Stimulated activated naive CD8-positive, alpha-beta T cell treated with anti-CD3 and anti-CD28 coated beads, Interleukin-15, Interleukin-2, amounts not matched to agents 100 U/mL and 50 U/mL, for 24 hours (primary cell): ENCODE measurements at regions not wholly inside any gene's neighbourhood (a gene's known extent, or its start where the extent isn't known, plus 50 kb on each side); places are given as distances from the start of the nearest gene placed in this dataset.

Source experiments
- ATAC-seq: fragments of 150-1000 bp; cut with Tn5 transposase; one replicate; pipeline ENCODE4 v1.10.0; 2021
- DNase-seq: peaks from one replicate; pipeline ENCODE4 v3.0.0; 2021

GRCh38 chr1:181390410-181391077 is 92.8 kb upstream of the CACNA1E start:
- DNase-seq: no peak
- ATAC-seq: no peak

GRCh38 chr1:181391301-181391900 is 91.9 kb upstream of the CACNA1E start:
- DNase-seq (no peak), ATAC-seq (no peak)

DNA sequence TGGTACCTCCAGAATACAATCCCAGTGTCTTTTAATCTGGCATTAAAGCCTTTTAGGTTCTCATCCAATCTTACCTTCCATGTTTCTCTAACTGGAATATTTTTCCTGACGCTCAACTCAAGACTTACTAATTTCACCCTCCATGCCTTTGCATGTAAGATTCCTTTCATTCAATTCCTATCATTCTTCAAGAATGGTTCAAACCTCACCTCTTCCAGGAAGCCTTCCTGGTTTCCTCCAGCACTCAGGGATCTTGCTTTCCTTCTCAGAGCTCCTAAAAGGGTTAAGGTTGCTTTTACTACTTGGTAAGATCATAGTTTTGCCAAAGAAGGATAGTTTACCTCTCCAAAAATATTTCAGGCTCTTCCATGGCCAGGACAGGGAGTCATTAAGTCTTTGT is 91.2 kb upstream of the CACNA1E start:
- DNase-seq (no peak), ATAC-seq (no peak)

- DNase-seq (no peak), ATAC-seq (peak; percentile 72)
These were observed 90.6 kb upstream of the CACNA1E start for GRCh38 chr1:181392613-181393220.

DNA sequence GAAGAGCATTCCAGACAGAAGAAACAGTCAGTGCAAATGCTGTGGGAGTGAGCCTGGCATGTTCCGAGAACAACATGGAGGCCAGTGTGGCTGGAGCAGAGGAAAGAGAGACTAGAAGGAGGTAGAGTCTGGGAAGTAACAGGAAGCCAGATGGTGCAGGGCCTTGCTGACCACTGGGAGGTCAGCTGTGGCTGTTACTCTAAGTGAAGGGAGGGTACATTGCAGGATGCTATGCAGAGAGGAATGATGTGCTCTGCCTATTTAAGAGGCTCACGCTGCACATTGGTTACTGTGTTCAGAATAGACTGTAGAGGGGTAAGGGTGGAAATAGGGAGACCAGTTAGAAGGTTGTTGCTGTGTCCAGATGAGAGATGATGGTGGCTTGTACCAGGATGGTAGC is 88.6 kb upstream of the CACNA1E start:
- no peak for DNase-seq
- ATAC-seq: no peak

DNA sequence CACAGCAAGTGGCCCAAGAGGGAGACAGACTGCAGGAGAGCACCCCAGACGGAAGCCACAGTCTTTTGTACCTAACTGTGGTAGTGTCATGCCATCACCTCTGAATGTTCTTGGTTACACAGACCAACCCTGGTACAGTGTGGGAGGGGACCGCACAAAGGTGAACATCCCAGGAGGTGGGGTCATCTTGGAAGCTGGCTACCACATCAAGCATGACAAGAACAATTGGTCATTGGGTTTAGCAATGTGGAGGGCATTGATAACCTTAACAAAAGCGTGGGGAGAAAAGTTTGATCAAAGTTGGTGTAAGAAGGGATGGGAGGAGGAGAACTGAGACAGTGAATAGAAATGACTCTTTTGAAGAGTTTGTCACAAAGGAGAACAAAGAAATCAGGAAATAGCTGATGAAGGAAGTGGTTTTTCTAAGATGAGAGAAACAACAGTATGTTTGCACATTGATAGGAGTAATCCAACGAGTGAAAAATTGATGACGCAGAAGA is 87.1 kb upstream of the CACNA1E start:
- peak; percentile 33 for DNase-seq
- ATAC-seq: peak; percentile 74

DNA sequence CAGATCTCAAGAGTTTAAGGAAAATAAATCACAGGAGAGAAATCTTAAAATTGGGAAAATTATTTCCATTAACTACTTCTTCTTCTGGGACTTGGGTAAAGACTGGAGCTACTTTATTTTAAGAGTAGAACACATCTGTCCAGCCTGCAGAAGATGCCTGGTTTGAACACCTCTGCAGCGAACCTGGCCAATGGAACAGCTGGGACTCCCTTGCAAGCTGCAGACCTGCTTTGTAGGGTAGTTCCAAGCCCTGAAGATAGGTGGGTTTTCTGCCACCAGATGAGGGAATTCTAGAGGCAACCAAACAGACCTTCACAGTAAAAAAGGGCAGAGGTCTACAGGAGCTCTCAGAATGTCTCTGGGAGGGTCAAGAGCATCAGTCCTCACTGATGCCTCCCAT is 86.5 kb upstream of the CACNA1E start:
- DNase-seq: no peak
- no peak for ATAC-seq

GRCh38 chr1:181397845-181398244 is 85.5 kb upstream of the CACNA1E start:
- no peak for DNase-seq
- ATAC-seq: peak; percentile 57

DNA sequence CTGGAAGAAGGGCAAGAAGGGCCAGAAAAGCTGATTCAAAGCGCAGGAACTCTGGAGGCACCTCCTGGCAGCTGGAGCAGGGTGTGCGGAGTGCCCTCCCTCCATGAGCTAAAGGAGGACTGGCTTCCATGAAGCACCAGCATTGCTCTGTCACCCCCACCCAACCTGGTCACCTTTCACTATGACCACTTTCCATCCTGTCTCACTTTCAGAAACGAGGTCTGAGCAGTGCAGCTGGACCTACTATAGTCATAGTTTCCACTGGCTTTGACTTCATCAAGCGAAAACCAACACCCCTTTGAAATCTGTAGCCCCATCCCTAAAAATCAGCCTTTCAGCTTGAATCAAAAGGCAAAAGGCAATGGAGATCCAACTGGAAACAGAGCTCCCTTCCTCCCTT is 84.8 kb upstream of the CACNA1E start:
- ATAC-seq: peak; percentile 50

GRCh38 chr1:181405584-181405983 is 77.7 kb upstream of the CACNA1E start:
- no peak for DNase-seq
- ATAC-seq: no peak

More for the DNA sequence above, 84.8 kb upstream of the CACNA1E start:
- DNase-seq: peak; percentile 28

DNA sequence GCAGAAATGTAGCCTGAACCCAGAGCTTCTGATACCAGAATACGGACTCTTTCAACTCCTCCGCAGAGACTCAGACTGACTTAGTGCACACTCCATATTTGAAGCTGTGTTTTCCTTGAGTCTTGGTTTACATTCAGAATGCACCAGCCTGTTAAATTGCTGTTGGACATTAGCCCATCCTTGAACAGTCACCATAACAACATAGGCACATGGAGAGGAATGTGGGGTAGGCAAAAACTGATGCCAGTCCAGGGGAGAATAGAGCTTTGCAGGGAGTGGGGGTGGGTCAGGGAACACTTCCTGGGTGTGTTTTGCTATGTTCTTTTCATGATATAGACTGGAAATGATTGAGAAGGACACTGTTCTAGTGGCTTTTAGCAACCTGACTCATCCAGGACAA is 76.3 kb upstream of the CACNA1E start:
- DNase-seq (no peak), ATAC-seq (no peak)

DNA sequence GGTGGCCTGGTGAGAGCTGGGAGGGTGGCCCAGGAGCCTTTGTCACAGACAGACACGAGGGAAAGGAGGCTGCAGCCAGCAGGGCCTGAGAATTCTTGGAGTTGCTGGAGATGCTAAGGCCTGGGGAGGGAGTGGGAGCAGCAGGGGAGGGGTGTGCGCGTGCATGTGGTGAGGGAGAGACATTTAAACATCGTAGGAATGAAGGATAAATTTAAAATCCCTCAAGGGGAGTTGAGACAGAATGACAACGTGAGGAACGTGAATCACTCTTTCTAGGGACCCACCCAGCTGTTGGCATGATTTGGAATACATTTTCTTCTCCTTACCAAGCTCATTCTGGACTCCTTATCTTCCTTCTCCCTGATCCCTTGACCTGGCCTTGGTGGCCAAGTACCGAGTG is 73.3 kb upstream of the CACNA1E start:
- no peak for ATAC-seq
- no peak for DNase-seq

GRCh38 chr1:181412746-181413145 is 70.6 kb upstream of the CACNA1E start:
- DNase-seq: no peak
- no peak for ATAC-seq

DNA sequence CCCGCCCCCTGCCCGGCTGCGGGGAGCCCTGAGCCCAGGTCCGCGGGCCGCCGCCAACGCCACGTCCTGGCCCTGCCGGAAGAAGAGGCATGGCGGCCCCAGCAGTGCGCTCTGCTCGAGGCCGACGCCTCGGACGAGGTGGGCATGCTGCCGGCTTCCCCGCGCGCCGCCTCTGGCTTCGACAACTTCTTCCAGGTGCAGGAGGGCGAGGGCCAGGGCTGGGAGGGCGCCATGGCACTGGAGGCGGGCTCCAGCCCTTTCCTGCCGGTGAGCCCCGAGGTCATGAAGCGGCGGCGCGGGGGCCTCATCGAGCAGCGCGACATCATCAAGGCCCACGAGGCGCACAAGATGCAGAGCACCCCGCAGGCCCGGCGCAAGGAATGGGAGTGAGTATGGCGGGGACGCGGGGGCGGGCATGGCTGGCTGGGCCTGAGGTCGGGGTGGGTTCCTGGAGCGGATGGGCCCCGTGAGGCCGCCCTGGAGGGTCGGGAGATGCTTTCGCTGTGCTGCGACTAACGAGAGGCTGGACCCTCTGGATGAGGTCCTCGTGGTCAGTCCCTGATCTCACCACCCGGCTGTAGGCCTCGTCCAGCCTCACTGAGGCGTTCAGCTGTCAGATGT is 70.0 kb upstream of the CACNA1E start:
- DNase-seq (no peak), ATAC-seq (no peak)

- no peak for ATAC-seq
- no peak for DNase-seq
These were observed 69.5 kb upstream of the CACNA1E start for GRCh38 chr1:181413836-181414235.

DNA sequence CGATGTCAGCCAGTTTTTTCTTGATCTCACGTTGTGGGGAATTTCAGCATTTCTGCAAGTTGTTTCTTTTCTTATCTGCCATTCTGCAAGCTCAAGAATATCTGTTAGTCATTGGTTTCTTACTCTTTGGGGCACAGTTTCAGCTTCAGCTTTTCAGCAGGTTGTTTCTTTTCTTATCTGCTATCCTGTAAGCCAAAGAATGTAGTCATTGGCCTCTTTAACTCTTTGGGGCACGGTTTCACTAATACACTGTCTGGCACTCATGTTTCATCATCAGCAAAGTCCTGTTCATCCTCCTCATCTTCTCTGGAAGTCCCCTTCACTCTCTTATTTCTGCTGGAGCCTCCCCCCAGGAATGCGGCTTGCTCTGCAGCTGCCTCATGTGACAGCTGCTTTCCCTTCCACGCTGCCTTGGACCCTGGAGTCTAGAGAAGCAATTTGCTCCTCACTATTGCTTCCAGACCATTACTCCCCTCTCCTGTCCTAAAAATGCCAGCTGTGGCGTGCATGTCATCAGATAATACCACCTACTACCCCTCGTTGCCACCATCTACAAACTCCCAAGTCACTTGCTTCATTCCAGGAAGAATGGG is 67.0 kb upstream of the CACNA1E start:
- ATAC-seq: no peak
- no peak for DNase-seq

DNA sequence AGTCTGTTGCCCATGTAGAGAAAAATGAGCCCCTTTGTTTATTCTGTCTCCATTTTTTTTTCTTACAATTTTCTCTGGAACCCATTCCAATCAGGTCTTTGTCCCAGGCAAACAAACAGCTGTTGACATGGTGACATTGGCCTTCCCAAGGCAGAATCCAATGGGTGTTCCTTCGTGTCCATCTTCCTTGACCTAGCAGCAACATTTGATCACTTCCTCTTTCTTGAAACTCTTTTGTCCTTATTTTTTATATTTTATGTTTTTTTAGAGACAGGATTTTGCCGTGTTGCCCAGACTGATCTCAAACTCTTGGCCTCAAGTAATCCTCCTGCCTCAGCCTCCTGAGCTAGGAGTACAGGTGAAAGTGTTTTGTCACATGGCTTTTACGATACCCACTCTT is 65.4 kb upstream of the CACNA1E start:
- no peak for ATAC-seq
- DNase-seq: no peak

DNA sequence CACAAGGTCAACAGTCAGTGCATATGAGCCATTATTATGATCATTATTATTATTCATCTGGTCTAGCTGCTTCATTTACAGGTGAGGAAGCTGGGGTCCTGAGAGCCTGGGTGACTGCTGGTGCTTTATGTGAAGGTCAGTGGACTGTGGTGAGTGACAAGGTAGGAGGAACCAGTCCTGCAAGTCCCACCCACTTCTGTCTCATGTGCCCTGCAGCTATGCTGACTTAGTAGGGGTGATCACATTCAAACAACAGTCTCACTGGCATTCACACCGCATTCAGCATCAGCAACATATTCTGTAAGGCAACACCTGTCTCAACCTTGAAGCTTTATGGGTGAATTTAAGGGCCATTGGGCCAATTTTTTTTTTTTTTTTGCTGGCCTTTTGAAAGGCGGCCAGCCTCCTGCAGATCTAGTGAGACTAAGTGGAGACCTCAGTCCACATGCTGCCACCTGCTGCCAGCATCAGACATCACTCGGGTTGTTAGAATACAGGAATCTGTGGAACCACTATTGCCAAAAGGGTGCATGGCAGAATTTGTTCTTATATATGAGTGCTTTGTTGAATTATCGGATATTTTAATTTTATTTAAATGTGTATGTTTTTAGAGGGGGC is 59.9 kb upstream of the CACNA1E start:
- ATAC-seq: peak; percentile 20
- DNase-seq: peak; percentile 35

GRCh38 chr1:181424786-181425403 is 58.4 kb upstream of the CACNA1E start:
- ATAC-seq: peak; percentile 67

DNA sequence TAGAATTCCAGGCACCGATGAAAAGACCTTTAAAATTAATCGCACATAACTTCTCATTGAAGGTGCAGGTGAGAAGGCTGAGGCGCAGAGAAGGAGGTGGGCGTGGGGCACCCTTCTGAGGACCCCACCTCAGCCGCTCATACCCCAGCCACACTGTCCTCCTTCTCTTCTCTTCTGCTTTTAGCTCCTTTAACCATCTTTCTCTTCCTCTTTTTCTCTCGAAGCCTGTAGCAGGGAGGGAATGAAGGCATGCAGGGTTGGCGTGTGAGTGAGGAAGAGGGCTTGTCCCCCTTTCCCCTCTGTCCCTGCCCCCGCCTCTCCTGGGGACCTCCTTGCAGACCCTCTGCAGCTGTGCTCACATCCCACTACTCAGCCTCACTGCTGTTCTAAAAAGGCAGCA is 57.8 kb upstream of the CACNA1E start:
- ATAC-seq (no peak), DNase-seq (no peak)

More at GRCh38 chr1:181424786-181425403, 58.4 kb upstream of the CACNA1E start:
- peak; percentile 83 for DNase-seq

GRCh38 chr1:181429462-181429861 is 53.9 kb upstream of the CACNA1E start:
- DNase-seq (no peak), ATAC-seq (no peak)
